ENCODE measurements at regions not wholly inside any gene's neighbourhood (a gene's known extent, or its start where the extent isn't known, plus 50 kb on each side); places are given as distances from the start of the nearest gene placed in this dataset.

DNA sequence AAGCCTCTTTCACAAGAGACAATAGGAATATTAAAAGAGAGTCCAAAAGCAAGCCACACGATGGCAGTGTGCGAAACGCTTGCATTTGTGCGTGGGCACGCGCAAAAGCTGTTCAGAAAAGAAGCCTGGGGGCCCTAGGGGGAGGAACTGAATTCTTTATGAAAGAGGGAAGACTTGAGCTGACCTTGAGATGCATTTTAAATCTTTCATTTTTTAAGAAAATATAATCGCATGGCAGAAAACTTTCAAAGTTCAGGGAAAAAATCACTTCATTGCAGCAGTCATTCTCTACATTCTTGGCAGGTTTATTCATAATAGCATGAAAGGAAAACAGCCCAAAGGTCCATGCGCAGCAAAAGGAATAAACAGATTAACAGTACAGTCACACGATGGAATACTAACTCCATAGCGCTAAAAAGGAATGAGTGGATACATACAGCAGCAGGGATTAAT, 206.5 kb upstream of the PRKCQ start:
- TF ChIP-seq ZNF274 (IDR thresholded peaks at IDR 0.05; ENCODE audit: low read depth, low read length), result no peak
- TF ChIP-seq SUZ12 (IDR thresholded peaks at IDR 0.05; ENCODE audit: extremely low read depth, insufficient read depth, insufficient read length), result no peak

Measured in NT2/D1 (cell line).